Hematopoietic multipotent progenitor cell treated with erythropoietin and hydrocortisone succinate and interleukin-3 and kit ligand, for 8 days (in vitro differentiated cells): ENCODE measurements at regions not wholly inside any gene's neighbourhood (a gene's known extent, or its start where the extent isn't known, plus 50 kb on each side); places are given as distances from the start of the nearest gene placed in this dataset.
"Not testable (repeated sequence)": the region's sequence is repeated elsewhere in the genome, so short reads cannot be mapped to it uniquely, and the experiment has no call there.

ENCODE experiments used
- DNase-seq: peaks from one replicate; pipeline ENCODE4 v3.0.0-alpha.2; 2015

- DNase-seq, result no peak
These were observed 196.9 kb upstream of the CDH11 start for GRCh38 chr16:65318590-65319257.

DNA sequence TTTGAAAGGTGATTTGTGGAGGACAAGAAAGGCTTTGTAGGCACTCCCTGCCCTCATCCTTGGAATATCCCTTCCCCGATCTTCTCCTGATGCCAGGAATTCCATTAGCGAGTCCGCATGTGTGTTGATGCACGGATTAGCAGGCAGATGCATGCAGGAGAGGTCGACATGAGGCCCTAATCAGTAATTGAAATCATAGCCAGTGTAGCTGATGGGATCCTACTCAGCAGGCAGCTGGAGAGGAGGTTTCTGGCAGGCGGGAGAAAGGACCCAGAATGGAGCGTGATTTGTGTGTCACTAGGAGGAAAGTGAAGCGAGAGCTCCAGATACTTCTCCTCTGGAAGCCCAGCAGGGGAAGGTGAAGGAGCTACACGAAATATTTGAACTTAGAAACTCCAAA lies 196.3 kb upstream of the CDH11 start:
- DNase-seq, result no peak

DNA sequence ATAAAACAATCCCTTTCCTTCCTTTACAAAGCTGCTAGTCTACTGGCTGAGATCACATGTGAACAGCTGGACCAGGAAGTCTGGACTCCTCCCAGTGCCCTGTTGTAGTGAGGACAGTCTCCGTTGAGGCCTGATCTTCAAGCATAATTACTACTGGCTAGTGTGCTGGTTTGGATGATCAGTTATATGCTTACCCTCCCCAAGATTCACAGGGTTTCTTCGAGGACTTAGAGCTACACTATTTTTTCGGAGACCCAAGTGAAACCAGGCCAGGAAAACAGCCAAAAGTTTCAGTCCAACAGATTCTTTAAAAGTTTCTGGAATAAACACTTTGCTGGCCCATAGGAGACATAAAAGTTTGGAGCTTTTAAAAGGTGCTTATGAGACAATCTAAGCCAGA lies 194.9 kb upstream of the CDH11 start:
- no peak for DNase-seq

- DNase-seq, result no peak
These were observed 193.4 kb upstream of the CDH11 start for GRCh38 chr16:65315081-65315780.

DNA sequence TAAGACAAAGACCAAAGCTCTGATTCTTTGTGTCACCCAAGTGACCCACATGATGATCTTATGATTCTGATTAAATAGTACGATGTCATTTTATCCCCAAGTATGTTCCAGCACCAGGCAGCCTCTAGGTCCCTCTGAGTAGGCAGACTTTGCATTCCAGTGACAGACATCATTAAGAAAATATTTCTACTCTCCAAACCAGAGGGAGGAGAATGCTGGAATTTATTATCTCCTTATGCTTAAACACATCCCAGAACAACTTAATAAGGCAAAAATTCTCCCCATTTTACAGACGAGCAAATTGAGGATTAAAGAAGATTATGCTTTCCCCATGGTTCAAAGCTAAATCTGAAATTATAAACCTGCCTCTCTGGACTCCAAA lies 192.8 kb upstream of the CDH11 start:
- DNase-seq, result no peak

- DNase-seq, result no peak
These were observed 192.2 kb upstream of the CDH11 start for GRCh38 chr16:65313936-65314626.

GRCh38 chr16:65312795-65313194 lies 190.9 kb upstream of the CDH11 start:
- DNase-seq, result no peak

DNA sequence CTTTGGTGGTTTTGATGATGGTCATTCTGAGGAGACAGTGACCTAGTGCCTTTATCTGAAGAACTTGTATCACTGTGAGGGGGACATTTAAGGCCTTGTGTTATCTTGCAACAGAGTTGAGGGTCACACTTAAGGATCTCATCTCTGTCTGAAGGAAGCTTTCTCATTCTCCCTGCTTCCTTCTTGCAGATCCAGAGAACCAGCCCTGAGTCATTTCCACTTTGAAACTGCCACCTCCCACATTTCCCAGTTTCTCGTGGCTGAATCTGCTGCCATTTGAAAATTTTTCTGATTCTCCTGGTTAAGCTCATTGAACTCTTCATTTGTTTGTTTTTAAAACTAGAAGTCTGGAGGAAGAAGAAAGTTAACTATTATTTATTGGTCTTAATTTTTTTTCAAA lies 190.2 kb upstream of the CDH11 start:
- no peak for DNase-seq

- DNase-seq, result not testable (repeated sequence)
These were observed 188.6 kb upstream of the CDH11 start for GRCh38 chr16:65310491-65310890.

DNA sequence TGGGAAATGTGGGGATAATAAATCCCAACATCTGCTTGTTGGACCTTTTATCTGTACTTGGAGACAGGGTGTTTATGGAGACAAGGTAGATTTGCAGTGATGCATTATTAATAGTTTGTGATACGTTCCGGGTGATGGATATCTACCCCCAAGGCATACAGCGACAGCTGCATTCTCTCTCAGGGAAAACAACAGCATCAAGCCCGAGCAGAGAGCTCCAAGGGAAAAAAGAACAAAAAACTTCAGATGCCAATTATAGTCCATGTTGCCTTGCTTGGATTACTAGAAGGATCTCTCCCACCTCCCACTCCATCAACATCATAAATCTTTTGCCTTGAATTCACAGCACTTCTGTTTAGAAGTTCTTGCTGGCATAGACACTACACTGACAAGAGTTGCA lies 187.5 kb upstream of the CDH11 start:
- no peak for DNase-seq

GRCh38 chr16:65308506-65308905 lies 186.6 kb upstream of the CDH11 start:
- DNase-seq, result no peak

GRCh38 chr16:65307286-65307685 lies 185.4 kb upstream of the CDH11 start:
- no peak for DNase-seq

DNA sequence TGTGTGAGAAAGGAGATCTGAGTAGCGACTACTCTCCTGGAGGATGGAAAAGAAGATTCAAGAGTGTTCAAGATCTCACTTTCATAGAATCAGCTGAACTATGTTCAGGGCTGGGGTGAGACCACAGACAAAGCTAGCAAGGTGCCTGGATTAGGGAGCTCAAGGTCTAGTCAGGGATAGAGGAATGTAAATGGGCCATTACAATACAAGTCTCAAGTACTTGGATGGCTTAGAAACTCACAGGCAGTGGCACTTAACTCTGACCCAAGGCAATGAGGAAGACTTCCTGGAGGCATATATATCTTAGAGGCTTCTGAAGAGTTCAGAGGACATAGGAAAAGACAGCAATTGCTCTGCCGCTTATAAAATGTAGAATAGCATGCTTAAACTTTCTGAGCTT lies 184.9 kb upstream of the CDH11 start:
- DNase-seq, result no peak

GRCh38 chr16:65306300-65306699 lies 184.4 kb upstream of the CDH11 start:
- no peak for DNase-seq

GRCh38 chr16:65305266-65305959 lies 183.6 kb upstream of the CDH11 start:
- no peak for DNase-seq

DNA sequence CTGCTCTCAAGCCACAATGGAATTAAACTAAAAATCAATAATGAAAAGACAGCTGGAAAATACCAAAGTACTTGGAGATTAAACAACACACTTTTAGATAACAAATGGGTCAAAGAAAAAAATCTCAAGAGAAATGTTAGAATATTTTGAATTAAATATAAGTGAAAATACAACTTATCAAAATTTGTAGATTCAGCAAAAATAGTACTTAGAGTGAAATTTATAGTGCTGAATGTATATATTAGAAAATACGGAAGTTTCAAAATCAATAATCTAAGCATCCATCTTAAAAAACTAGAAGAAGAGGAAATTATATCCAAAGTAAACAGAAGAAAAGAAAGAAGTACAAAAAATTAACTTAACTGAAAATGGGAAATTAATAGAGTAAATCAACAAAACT lies 179.2 kb upstream of the CDH11 start:
- DNase-seq, result no peak

DNA sequence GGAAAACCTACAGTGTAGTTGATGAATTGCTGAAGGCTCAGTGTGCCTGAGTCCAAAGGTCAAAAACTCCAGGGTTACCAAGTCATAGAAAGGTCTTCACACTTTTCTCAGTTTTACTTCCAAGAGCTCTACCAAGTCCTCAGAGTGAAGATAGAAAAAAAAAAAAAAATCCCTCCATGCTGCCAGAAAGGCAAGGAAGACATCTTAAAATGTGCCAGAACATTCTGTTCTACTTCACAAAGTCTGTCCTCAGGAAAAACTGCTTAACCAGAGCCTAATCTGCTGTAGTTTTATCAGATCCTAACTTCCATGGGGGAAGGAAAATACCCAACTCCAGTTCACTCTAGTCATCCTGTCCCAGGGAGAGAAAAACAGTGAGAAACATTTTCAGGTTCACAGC lies 175.6 kb upstream of the CDH11 start:
- no peak for DNase-seq

DNA sequence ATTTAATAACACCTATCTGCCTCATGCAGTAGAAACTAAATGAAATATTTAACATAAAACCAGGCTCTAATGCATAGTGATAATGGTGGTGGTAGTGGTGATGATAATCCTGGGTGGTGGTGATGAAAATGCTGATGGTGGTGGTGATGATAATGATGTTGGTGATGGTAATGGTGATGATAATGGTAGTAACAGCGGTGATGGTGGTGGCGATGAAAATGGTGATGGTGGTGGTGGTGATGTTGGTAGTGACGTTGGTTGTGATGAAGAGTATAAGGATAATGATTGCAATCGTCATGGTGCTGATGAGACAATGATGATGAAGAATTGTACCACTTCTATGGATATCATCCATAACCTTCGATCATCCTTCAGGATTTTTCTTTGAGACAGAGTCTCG lies 173.7 kb upstream of the CDH11 start:
- no peak for DNase-seq

- DNase-seq, result no peak
These were observed 172.8 kb upstream of the CDH11 start for GRCh38 chr16:65294708-65295107.

DNA sequence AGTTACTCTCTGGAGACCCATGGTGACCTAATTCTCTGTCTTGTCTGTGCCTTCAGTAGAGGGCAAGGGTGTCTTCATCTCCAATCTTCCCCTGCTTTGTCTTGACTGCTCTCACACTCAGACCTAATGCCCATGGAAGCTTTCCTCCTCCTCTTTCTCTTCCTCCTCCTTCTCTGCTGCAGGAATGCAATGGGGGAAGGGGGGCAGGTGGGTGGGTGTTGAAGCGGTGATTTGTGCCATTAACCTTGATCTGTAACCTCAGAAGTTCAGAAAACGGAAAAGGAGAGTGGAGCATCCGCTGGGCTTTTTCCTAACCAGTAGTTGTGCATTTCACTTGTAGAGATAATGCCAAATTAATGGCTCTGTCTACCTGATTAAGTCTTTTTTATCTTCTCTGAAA lies 172.3 kb upstream of the CDH11 start:
- DNase-seq, result no peak

DNA sequence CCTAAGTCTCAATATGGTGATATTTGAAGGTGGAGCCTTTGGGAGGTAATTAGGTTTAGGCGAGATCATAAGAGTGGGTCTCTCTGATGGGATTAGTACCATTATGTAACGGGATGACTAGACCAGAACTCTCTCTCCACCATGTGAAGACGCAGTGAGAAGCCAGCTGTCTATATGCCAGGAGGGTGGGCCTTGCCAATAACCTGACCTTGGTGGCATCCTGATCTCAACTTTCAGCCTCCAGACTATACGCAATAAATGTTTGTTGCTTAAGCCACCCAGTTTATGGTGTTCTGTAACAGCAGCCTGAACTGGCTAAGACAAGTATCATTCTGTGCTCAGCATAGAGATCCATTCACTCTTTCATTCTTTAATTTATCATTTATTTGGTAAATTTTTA lies 167.2 kb upstream of the CDH11 start:
- DNase-seq, result no peak

DNA sequence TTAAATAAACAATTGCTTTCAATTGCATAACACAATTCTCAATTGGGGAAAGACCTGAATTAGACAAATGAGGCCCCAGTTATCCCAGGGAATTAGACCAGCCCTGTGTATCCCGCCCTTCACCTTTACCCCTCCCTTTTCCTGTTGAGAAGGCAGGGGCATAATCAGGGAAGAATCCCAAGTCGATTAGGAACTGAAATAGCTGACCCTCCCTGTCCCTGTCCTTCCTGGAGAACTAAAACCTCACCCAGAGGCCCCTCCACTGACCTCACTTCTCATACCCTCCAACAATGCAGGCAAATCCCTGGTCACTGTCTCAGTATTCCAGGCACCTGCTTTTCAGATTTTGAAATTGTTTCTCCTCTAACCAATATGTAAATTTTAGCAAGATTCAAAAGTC lies 165.4 kb upstream of the CDH11 start:
- no peak for DNase-seq

GRCh38 chr16:65285128-65286048 lies 163.5 kb upstream of the CDH11 start:
- DNase-seq, result no peak
